ENCODE measurements at regions not wholly inside any gene's neighbourhood (a gene's known extent, or its start where the extent isn't known, plus 50 kb on each side); places are given as distances from the start of the nearest gene placed in this dataset.
"Not testable (repeated sequence)": the region's sequence is repeated elsewhere in the genome, so short reads cannot be mapped to it uniquely, and the experiment has no call there.

GRCh38 chr3:107193116-107193515 lies 184.1 kb upstream of the CCDC54 start:
- intact Hi-C loops (cut with micrococcal nuclease): no loop called here
- Mint-ChIP-seq H3K4me3 (no peak overlapping the region), H3K36me3 (ENCODE audit: low read depth) (no peaks in the 10 kb centered on the region), H3K27ac (no peak overlapping the region), H3K9me3 (no peaks in the 10 kb centered on the region), H3K4me1 (no peaks in the 10 kb centered on the region), H3K27me3 (peaks cover 12% of the 10 kb centered on the region)
- ATAC-seq (ENCODE audit: low read depth): no peak
- ChIA-PET POLR2A (no interaction called here), CTCF (no interaction called here)
- no peak for DNase-seq
- TF ChIP-seq CTCF (IDR thresholded peaks at IDR 0.05): no peak

GRCh38 chr3:107198581-107199181 lies 178.6 kb upstream of the CCDC54 start:
- ChIA-PET POLR2A (no interaction called here), CTCF (interaction anchor here (0.8 kb wide), 1 partner anchor 8 kb away, joined by 3 read pairs; no protein-coding TSS in a partner anchor)
- Mint-ChIP-seq H3K36me3 (ENCODE audit: low read depth) (no peaks in the 10 kb centered on the region), H3K4me3 (no peak overlapping the region), H3K9me3 (no peaks in the 10 kb centered on the region), H3K27ac (no peak overlapping the region), H3K4me1 (no peaks in the 10 kb centered on the region), H3K27me3 (peaks cover 12% of the 10 kb centered on the region)
- ATAC-seq (ENCODE audit: low read depth): no peak
- TF ChIP-seq CTCF (IDR thresholded peaks at IDR 0.05): no peak
- intact Hi-C loops (cut with micrococcal nuclease): no loop called here
- no peak for DNase-seq

- ATAC-seq (ENCODE audit: low read depth) (no peak), DNase-seq (no peak)
- H3K4me1 Mint-ChIP-seq: no peaks in the 10 kb centered on the region
- H3K4me3 Mint-ChIP-seq: no peak overlapping the region
- H3K36me3 Mint-ChIP-seq (ENCODE audit: low read depth): no peaks in the 10 kb centered on the region
- no peak overlapping the region for H3K27ac Mint-ChIP-seq
- peaks cover 6% of the 10 kb centered on the region for H3K27me3 Mint-ChIP-seq
- H3K9me3 Mint-ChIP-seq: no peaks in the 10 kb centered on the region
- CTCF ChIA-PET: interaction anchor here (0.7 kb wide), 1 partner anchor 300 kb away, joined by 3 read pairs; no protein-coding TSS in a partner anchor
- TF ChIP-seq CTCF (IDR thresholded peaks at IDR 0.05): no peak
- POLR2A ChIA-PET: no interaction called here
- intact Hi-C loops (cut with micrococcal nuclease): no loop called here
Observed at GRCh38 chr3:107201146-107201545, 176.1 kb upstream of the CCDC54 start.

- intact Hi-C loops (cut with micrococcal nuclease); H3K36me3 Mint-ChIP-seq (ENCODE audit: low read depth); POLR2A ChIA-PET; H3K4me3 Mint-ChIP-seq; H3K9me3 Mint-ChIP-seq; DNase-seq; H3K27ac Mint-ChIP-seq; H3K4me1 Mint-ChIP-seq; H3K27me3 Mint-ChIP-seq; CTCF ChIA-PET; ATAC-seq (ENCODE audit: low read depth): not testable (repeated sequence)
Observed at GRCh38 chr3:107202885-107203284, 174.4 kb upstream of the CCDC54 start.

- Mint-ChIP-seq H3K9me3 (no peaks in the 10 kb centered on the region), H3K27ac (no peak overlapping the region), H3K36me3 (ENCODE audit: low read depth) (no peaks in the 10 kb centered on the region), H3K4me1 (no peaks in the 10 kb centered on the region), H3K27me3 (no peaks in the 10 kb centered on the region), H3K4me3 (no peak overlapping the region)
- POLR2A ChIA-PET: no interaction called here
- TF ChIP-seq CTCF (IDR thresholded peaks at IDR 0.05): no peak
- CTCF ChIA-PET: no interaction called here
- intact Hi-C loops (cut with micrococcal nuclease): no loop called here
- DNase-seq (no peak), ATAC-seq (ENCODE audit: low read depth) (no peak)
Observed at GRCh38 chr3:107204121-107204520, 173.1 kb upstream of the CCDC54 start.

- POLR2A ChIA-PET: no interaction called here
- Mint-ChIP-seq H3K9me3 (no peaks in the 10 kb centered on the region), H3K4me1 (no peaks in the 10 kb centered on the region), H3K27ac (no peak overlapping the region), H3K36me3 (ENCODE audit: low read depth) (no peaks in the 10 kb centered on the region), H3K4me3 (no peak overlapping the region), H3K27me3 (no peaks in the 10 kb centered on the region)
- DNase-seq: no peak
- no peak for TF ChIP-seq CTCF (IDR thresholded peaks at IDR 0.05)
- ATAC-seq (ENCODE audit: low read depth): no peak
- CTCF ChIA-PET: no interaction called here
- intact Hi-C loops (cut with micrococcal nuclease): no loop called here
Observed at GRCh38 chr3:107205358-107205757, 171.9 kb upstream of the CCDC54 start.

Measured in activated B cell treated with CpG ODN at 0.5 μM for 24 hours (primary cell).